H1 (cell line): ENCODE measurements at regions not wholly inside any gene's neighbourhood (a gene's known extent, or its start where the extent isn't known, plus 50 kb on each side); places are given as distances from the start of the nearest gene placed in this dataset.

Source experiments
- CTCF ChIA-PET: fragments of 300-600 bp; sonication (Branson Sonifier 250); formaldehyde crosslinking; loops from one replicate; lab custom pipeline; 2021; ENCODE audit not compliant: partially characterized antibody; lab: Charles Lee
- POLR2A ChIA-PET: fragments of 300-600 bp; sonication (Branson Sonifier 250); formaldehyde crosslinking; loops from one replicate; lab custom pipeline; 2021; ENCODE audit warnings: inconsistent platforms; ENCODE audit not compliant: partially characterized antibody; lab: Charles Lee
- DNase-seq, 2 experiments: peaks; one replicate each; pipeline versions ENCODE4 v3.0.0 to v3.0.0-alpha.2; 2010 to 2022; ENCODE audit warnings: low spot score in 2 of 2, low read depth in 1 of 2, mixed read lengths in 1 of 2
- FAIRE-seq: peaks from 2 replicates; lab custom pipeline; 2011; peaks lifted over from hg19 to GRCh38; lab: Jason Lieb, UNC
- H2AFZ ChIP-seq: 2 replicates; pipeline ENCODE4 v1.8.1; 2012; ENCODE audit warnings: low read length, inconsistent platforms
- H2AK5ac ChIP-seq: 2 replicates; pipeline ENCODE4 v1.6.1; 2013; ENCODE audit warnings: low read depth, low read length
- H2BK120ac ChIP-seq: replicated peaks from 2 replicates; pipeline ENCODE3; 2013; ENCODE audit warnings: low read depth, low read length, inconsistent platforms
- H2BK12ac ChIP-seq: 2 replicates; pipeline ENCODE4 v1.6.1; 2013; ENCODE audit warnings: low read depth, low read length
- H2BK15ac ChIP-seq: 2 replicates; pipeline ENCODE4 v1.6.1; 2013; ENCODE audit warnings: low read length
- H2BK20ac ChIP-seq: 2 replicates; pipeline ENCODE4 v1.6.1; 2013; ENCODE audit warnings: low read length
- H2BK5ac ChIP-seq: 2 replicates; pipeline ENCODE4 v1.6.1; 2013; ENCODE audit warnings: low read depth, low read length
- H3K14ac ChIP-seq: 2 replicates; pipeline ENCODE4 v1.6.1; 2013; ENCODE audit warnings: inconsistent platforms; ENCODE audit not compliant: insufficient read length
- H3K18ac ChIP-seq: 2 replicates; pipeline ENCODE4 v1.6.1; 2013; ENCODE audit warnings: low read length; ENCODE audit errors: extremely low read depth
- H3K23ac ChIP-seq: 2 replicates; pipeline ENCODE4 v1.6.1; 2013; ENCODE audit warnings: inconsistent platforms; ENCODE audit not compliant: insufficient read length
- H3K23me2 ChIP-seq: 2 replicates; pipeline ENCODE4 v1.6.1; 2013; ENCODE audit warnings: low read depth, low read length
- H3K27ac ChIP-seq: 2 replicates; pipeline ENCODE4 v1.6.1; 2011; ENCODE audit warnings: low read depth, low read length, inconsistent platforms
- H3K27me3 ChIP-seq, 4 experiments: replicated peaks in 1 of 4; 1 replicate in 1 of 4; 2 replicates in 3 of 4; pipeline versions ENCODE4 v1.6.1 to v1.8.1; 2011 to 2013; ENCODE audit warnings: low read length in 3 of 4, mild to moderate bottlenecking in 3 of 4, inconsistent platforms in 2 of 4, mixed read lengths in 2 of 4, moderate library complexity in 1 of 4; ENCODE audit not compliant: control insufficient read depth in 3 of 4, insufficient read depth in 3 of 4; ENCODE audit errors: extremely low read depth in 1 of 4
- H3K36me3 ChIP-seq, 4 experiments: 2 replicates each; pipeline versions ENCODE4 v1.6.1 to v1.8.1; 2011 to 2013; ENCODE audit warnings: mild to moderate bottlenecking in 4 of 4, low read length in 3 of 4, moderate library complexity in 2 of 4, control low read depth in 1 of 4, inconsistent platforms in 1 of 4; ENCODE audit not compliant: insufficient read depth in 4 of 4, control insufficient read depth in 2 of 4
- H3K4ac ChIP-seq: replicated peaks from 2 replicates; pipeline ENCODE3; 2013; ENCODE audit warnings: low read length, low read depth, mixed read lengths, inconsistent platforms; ENCODE audit not compliant: insufficient read length
- H3K4me1 ChIP-seq, 4 experiments: replicated peaks in 1 of 4; 1 replicate in 1 of 4; 2 replicates in 3 of 4; pipeline versions ENCODE4 v1.6.1 to v1.8.1; 2011 to 2013; ENCODE audit warnings: low read length in 3 of 4, inconsistent platforms in 2 of 4, mixed read lengths in 1 of 4; ENCODE audit not compliant: insufficient read depth in 4 of 4, control insufficient read depth in 3 of 4
- H3K4me2 ChIP-seq, 2 experiments: 2 replicates each; pipeline versions ENCODE4 v1.6.1 to v1.8.1; 2011 to 2013; ENCODE audit warnings: low read depth in 2 of 2, low read length in 2 of 2, control low read depth in 1 of 2, inconsistent platforms in 1 of 2, mild to moderate bottlenecking in 1 of 2; ENCODE audit not compliant: insufficient read depth in 1 of 2
- H3K4me3 ChIP-seq, 4 experiments: fragments of 200-600, 300-600 bp in 1 of 4; sonication (generic), shearing (Covaris generic), sonication (Bioruptor Twin) in 1 of 4; 2 replicates each; pipeline versions ENCODE4 v1.5.1 to v1.8.1; 2011 to 2016; ENCODE audit warnings: low read length in 4 of 4, low read depth in 3 of 4, control low read depth in 2 of 4, inconsistent platforms in 2 of 4, mild to moderate bottlenecking in 2 of 4, mixed read lengths in 1 of 4, moderate library complexity in 1 of 4; ENCODE audit not compliant: insufficient read depth in 2 of 4; ENCODE audit errors: extremely low read depth in 1 of 4
- H3K56ac ChIP-seq: replicated peaks from 2 replicates; pipeline ENCODE3; 2013; ENCODE audit warnings: low read depth, mild to moderate bottlenecking, mixed read lengths, low read length, inconsistent platforms; ENCODE audit not compliant: insufficient read length
- H3K79me1 ChIP-seq: 2 replicates; pipeline ENCODE4 v1.6.1; 2013; ENCODE audit warnings: low read depth, low read length, control low read depth
- H3K79me2 ChIP-seq, 2 experiments: 2 replicates each; pipeline versions ENCODE4 v1.6.1 to v1.8.1; 2012 to 2013; ENCODE audit warnings: low read length in 2 of 2, mild to moderate bottlenecking in 2 of 2, inconsistent platforms in 1 of 2; ENCODE audit not compliant: insufficient read depth in 2 of 2, control insufficient read depth in 1 of 2
- H3K9ac ChIP-seq, 4 experiments: replicated peaks in 1 of 4; 1 replicate in 1 of 4; 2 replicates in 3 of 4; pipeline versions ENCODE4 v1.6.1 to v1.8.1; 2011 to 2013; ENCODE audit warnings: low read depth in 3 of 4, low read length in 3 of 4, control low read depth in 2 of 4, mild to moderate bottlenecking in 2 of 4, moderate library complexity in 2 of 4, inconsistent platforms in 1 of 4; ENCODE audit errors: extremely low read depth in 1 of 4
- H3K9me3 ChIP-seq, 2 experiments: 2 replicates each; pipeline versions ENCODE4 v1.6.1 to v1.8.1; 2012 to 2013; ENCODE audit warnings: mild to moderate bottlenecking in 2 of 2, moderate library complexity in 2 of 2, control low read depth in 1 of 2, inconsistent platforms in 1 of 2, low read depth in 1 of 2, low read length in 1 of 2, mixed read lengths in 1 of 2; ENCODE audit not compliant: insufficient read depth in 2 of 2
- H4K20me1 ChIP-seq, 2 experiments: replicated peaks in 1 of 2; 2 replicates each; pipeline versions ENCODE3 to v1.8.1; 2011 to 2013; ENCODE audit warnings: inconsistent platforms in 2 of 2, low read length in 2 of 2, mild to moderate bottlenecking in 1 of 2; ENCODE audit not compliant: insufficient read depth in 2 of 2, control insufficient read depth in 1 of 2
- H4K5ac ChIP-seq: 2 replicates; pipeline ENCODE4 v1.6.1; 2013; ENCODE audit warnings: low read length, low read depth, mixed read lengths, inconsistent platforms; ENCODE audit not compliant: insufficient read length
- H4K8ac ChIP-seq: 2 replicates; pipeline ENCODE4 v1.8.0; 2013; ENCODE audit warnings: mild to moderate bottlenecking, moderate library complexity, low read length, inconsistent platforms; ENCODE audit not compliant: insufficient read depth; ENCODE audit errors: extremely low read depth
- H4K91ac ChIP-seq: replicated peaks from 2 replicates; pipeline ENCODE3; 2013; ENCODE audit warnings: low read length, mixed read lengths, inconsistent platforms; ENCODE audit not compliant: insufficient read length
- CBX5 ChIP-seq: fragments of 300-800, 300-1000 bp; sonication (generic); IDR thresholded peaks from 2 replicates; pipeline ENCODE4 v1.7.1; 2016; ENCODE audit warnings: antibody characterized with exemption, low read length, low read depth
- CBX8 ChIP-seq: fragments of 300-800, 300-1000 bp; sonication (generic); IDR thresholded peaks from 2 replicates; pipeline ENCODE4 v1.7.1; 2016; ENCODE audit warnings: low read depth, low read length, borderline replicate concordance
- CEBPB ChIP-seq: IDR thresholded peaks from 2 replicates; pipeline ENCODE4 v1.6.1; 2012; ENCODE audit warnings: low read depth, low read length
- EZH2 ChIP-seq: fragments of 200-600 bp; sonication (generic); IDR thresholded peaks from 2 replicates; pipeline ENCODE4 v1.7.1; 2012; ENCODE audit warnings: low read depth, mild to moderate bottlenecking, moderate library complexity, low read length, inconsistent platforms; ENCODE audit not compliant: severe bottlenecking
- GABPA ChIP-seq: IDR thresholded peaks from 2 replicates; pipeline ENCODE4 v1.6.1; 2011; ENCODE audit warnings: mild to moderate bottlenecking, low read length, moderate library complexity, borderline replicate concordance; ENCODE audit not compliant: insufficient read depth
- JUN ChIP-seq: IDR thresholded peaks from 2 replicates; pipeline ENCODE4 v1.6.1; 2011; ENCODE audit warnings: low read depth, mild to moderate bottlenecking, improper control_type of control experiment, low read length
- MAFK ChIP-seq: IDR thresholded peaks from 2 replicates; pipeline ENCODE4 v1.6.1; 2012; ENCODE audit warnings: low read depth, mild to moderate bottlenecking, improper control_type of control experiment, low read length
- POLR2A ChIP-seq, 2 experiments: IDR thresholded peaks; 1 replicate in 1 of 2; 2 replicates in 1 of 2; pipeline ENCODE4 v1.6.1; 2011; ENCODE audit warnings: low read depth in 2 of 2, low read length in 2 of 2, mild to moderate bottlenecking in 2 of 2; ENCODE audit errors: control extremely low read depth in 1 of 2
- SIN3A ChIP-seq, 2 experiments: IDR thresholded peaks in 1 of 2; conservative IDR thresholded peaks in 1 of 2; 2 replicates each; pipeline ENCODE4 v1.6.1; 2011 to 2012; ENCODE audit warnings: low read length in 2 of 2, improper control_type of control experiment in 1 of 2, low read depth in 1 of 2, mild to moderate bottlenecking in 1 of 2
- SP2 ChIP-seq: IDR thresholded peaks from 2 replicates; pipeline ENCODE4 v1.6.1; 2012; ENCODE audit warnings: mild to moderate bottlenecking, low read length, inconsistent platforms
- TAF7 ChIP-seq: optimal IDR thresholded peaks from 2 replicates; pipeline ENCODE3; 2011; ENCODE audit warnings: low read depth, mild to moderate bottlenecking, inconsistent platforms, low read length, moderate library complexity, borderline replicate concordance
- TCF12 ChIP-seq: IDR thresholded peaks from 2 replicates; pipeline ENCODE4 v1.6.1; 2011; ENCODE audit warnings: low read depth, mild to moderate bottlenecking, low read length
- WGBS, 2 experiments: shearing (Covaris generic) in 1 of 2; methylation state at CpG; one replicate each; pipeline versions ENCODE4 v1.1.6 to v1.1.7; 2013 to 2015; ENCODE audit warnings: low lambda C conversion rate in 2 of 2, mixed read lengths in 2 of 2, inconsistent platforms in 1 of 2, low coverage in 1 of 2, missing lambda C conversion rate in 1 of 2; ENCODE audit not compliant: insufficient replicate concordance in 2 of 2, insufficient coverage in 1 of 2, insufficient read length in 1 of 2; ENCODE audit errors: extremely low coverage in 1 of 2, missing lambda C conversion rate in 1 of 2; 5-methylcytosine and 5-hydroxymethylcytosine counted together
- TF ChIP-seq, protein P1 (sequence below): IDR thresholded peaks from 2 replicates; pipeline ENCODE4 v1.6.1; 2012; ENCODE audit warnings: low read length, inconsistent platforms

DNA sequence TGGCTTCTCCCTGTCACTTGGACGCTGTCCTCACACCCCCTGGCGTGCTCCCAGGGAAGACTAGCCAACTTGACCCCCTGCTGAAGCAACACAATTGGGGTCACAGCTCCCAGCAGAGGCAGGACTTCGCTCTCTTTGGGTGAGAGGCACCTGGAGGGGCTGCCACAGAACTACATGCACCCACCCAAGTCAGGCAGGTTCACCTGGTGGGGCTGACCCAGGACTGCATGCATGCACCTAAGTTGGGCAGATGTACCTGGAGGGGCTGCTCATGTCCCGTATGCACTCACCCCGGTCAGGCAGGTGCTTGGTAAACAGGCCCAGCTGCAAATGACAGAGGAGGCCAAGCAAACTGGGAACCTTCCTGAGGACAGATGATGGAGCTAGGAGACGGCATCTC is 154.3 kb upstream of the RPS6KA2 start:
- 86% methylated on average over 6 of the region's 6 CpGs; no CpG with 5 or more reads in 1 of the 2 experiments for WGBS, 2 experiments
- no peak overlapping the region for H3K4me3 ChIP-seq
- no peak for TF ChIP-seq CEBPB
- TF ChIP-seq POLR2A (IDR thresholded peaks at IDR 0.05; ENCODE audit: control extremely low read depth in 1 of 2, low read depth in 2 of 2, low read length in 2 of 2) = no peak
- no peak for TF ChIP-seq SP2
- TF ChIP-seq CBX8 = no peak
- no peak for TF ChIP-seq EZH2
- TF ChIP-seq GABPA = no peak
- TF ChIP-seq, protein P1, sequence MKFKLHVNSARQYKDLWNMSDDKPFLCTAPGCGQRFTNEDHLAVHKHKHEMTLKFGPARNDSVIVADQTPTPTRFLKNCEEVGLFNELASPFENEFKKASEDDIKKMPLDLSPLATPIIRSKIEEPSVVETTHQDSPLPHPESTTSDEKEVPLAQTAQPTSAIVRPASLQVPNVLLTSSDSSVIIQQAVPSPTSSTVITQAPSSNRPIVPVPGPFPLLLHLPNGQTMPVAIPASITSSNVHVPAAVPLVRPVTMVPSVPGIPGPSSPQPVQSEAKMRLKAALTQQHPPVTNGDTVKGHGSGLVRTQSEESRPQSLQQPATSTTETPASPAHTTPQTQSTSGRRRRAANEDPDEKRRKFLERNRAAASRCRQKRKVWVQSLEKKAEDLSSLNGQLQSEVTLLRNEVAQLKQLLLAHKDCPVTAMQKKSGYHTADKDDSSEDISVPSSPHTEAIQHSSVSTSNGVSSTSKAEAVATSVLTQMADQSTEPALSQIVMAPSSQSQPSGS = no peak
- TF ChIP-seq SIN3A (conservative IDR thresholded peaks at IDR 0.05 in 1 of 2, IDR thresholded peaks at IDR 0.05 in 1 of 2; ENCODE audit: low read depth in 1 of 2, low read length in 2 of 2) = no peak
- no peak for TF ChIP-seq TCF12
- no peak for TF ChIP-seq CBX5
- no peak for TF ChIP-seq TAF7
- TF ChIP-seq JUN = no peak
- no peak for TF ChIP-seq MAFK

More for the DNA sequence above, 154.3 kb upstream of the RPS6KA2 start:
- H3K79me2 ChIP-seq = no peaks in the 10 kb centered on the region
- no peaks in the 10 kb centered on the region for H3K27me3 ChIP-seq
- no peak overlapping the region for H2AFZ ChIP-seq
- no peak overlapping the region for H2BK120ac ChIP-seq
- no peak overlapping the region; a peak in 1 of 7 replicates for H3K9ac ChIP-seq
- no peak overlapping the region for H3K56ac ChIP-seq
- H3K27ac ChIP-seq = no peak overlapping the region
- no peak overlapping the region for H3K4ac ChIP-seq
- no peak for FAIRE-seq
- no peak overlapping the region for H2BK20ac ChIP-seq
- H2BK12ac ChIP-seq = no peak overlapping the region
- H3K4me1 ChIP-seq = no peaks in the 10 kb centered on the region
- peaks cover 0 to 2% of the 10 kb centered on the region in 2 experiments; a peak in 1 of 4 replicates for H3K9me3 ChIP-seq
- no peaks in the 10 kb centered on the region for H3K36me3 ChIP-seq
- no peak overlapping the region for H3K14ac ChIP-seq
- no peak overlapping the region for H2AK5ac ChIP-seq
- H4K20me1 ChIP-seq = no peaks in the 10 kb centered on the region
- no peaks in the 10 kb centered on the region; the same call in 1 of the 2 replicates for H3K79me1 ChIP-seq
- no peak overlapping the region; the same call in 1 of the 2 replicates for H4K8ac ChIP-seq
- no peak overlapping the region for H3K4me2 ChIP-seq
- DNase-seq = no peak
- no peak overlapping the region for H4K91ac ChIP-seq
- H2BK5ac ChIP-seq = no peak overlapping the region
- no peak overlapping the region for H3K23ac ChIP-seq
- no peak overlapping the region for H4K5ac ChIP-seq
- ChIA-PET CTCF (interaction anchor here (0.5 to 1.7 kb wide), 7 partner anchors 9 to 360 kb away, joined by 3 to 6 read pairs (median 3); no protein-coding TSS in a partner anchor), POLR2A (no interaction called here)
- no peaks in the 10 kb centered on the region for H3K23me2 ChIP-seq
- no peak overlapping the region for H2BK15ac ChIP-seq
- H3K18ac ChIP-seq = no peak overlapping the region
